ENCODE measurements at regions not wholly inside any gene's neighbourhood (a gene's known extent, or its start where the extent isn't known, plus 50 kb on each side); places are given as distances from the start of the nearest gene placed in this dataset.

DNA sequence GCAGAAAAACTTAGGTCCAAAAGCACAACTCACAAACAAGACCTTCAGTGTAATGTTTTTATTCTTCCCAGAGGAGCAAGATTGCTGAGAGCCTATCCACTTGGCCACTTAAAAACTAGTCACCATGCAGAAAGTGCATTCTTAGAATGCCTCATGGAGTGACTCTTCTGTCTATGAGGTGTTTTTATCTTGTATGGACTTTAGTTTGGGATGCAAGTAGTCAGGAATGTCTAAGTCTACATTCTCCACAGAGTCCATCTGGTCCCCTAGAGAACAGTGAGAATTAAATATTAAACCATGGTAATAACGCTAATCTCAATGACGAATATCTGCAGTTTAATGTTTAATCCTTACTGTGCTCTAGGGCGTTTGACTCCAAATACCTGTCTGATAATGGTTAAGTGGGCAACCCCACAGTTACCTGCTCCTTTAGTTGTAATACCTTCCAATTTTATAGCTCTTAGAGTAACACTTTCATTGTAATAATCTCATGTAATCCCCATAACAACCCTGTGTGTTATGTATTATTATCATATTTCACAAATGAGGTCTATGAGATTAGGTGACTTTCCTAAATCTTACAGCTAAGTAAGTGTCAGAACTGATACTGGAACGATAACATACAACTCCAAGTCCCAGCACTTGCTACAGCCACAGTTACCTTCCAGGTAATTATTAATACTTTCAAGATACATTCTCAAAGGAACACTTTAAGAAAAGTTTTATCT is 235.6 kb upstream of the JADE1 start:
- no peaks in the 10 kb centered on the region for H3K36me3 ChIP-seq (ENCODE audit: insufficient read depth in 1 of 2, low read depth in 1 of 2)
- DNase-seq, result no peak
- no peak overlapping the region for H3K27ac ChIP-seq
- peak in 2 of 4 donors; percentile 14 to 34 for ATAC-seq
- WGBS, 3 donors, result 57 to 72% (median 58%) methylated on average over 4 of the region's 4 CpGs
- H3K4me1 ChIP-seq, result peaks cover 28% of the 10 kb centered on the region
- intact Hi-C loops (cut with DNase I), result loop anchor here in 1 of 2 donors (10.0 kb wide), 1 partner anchor 291 kb away; no protein-coding TSS in a partner anchor
- H3K9me3 ChIP-seq, result no peaks in the 10 kb centered on the region
- H3K4me3 ChIP-seq, result no peak overlapping the region
- no peak for TF ChIP-seq CTCF (IDR thresholded peaks at IDR 0.05)
- H3K27me3 ChIP-seq (ENCODE audit: insufficient read depth in 3 of 3, low read length in 2 of 3), result no peaks in the 10 kb centered on the region

DNA sequence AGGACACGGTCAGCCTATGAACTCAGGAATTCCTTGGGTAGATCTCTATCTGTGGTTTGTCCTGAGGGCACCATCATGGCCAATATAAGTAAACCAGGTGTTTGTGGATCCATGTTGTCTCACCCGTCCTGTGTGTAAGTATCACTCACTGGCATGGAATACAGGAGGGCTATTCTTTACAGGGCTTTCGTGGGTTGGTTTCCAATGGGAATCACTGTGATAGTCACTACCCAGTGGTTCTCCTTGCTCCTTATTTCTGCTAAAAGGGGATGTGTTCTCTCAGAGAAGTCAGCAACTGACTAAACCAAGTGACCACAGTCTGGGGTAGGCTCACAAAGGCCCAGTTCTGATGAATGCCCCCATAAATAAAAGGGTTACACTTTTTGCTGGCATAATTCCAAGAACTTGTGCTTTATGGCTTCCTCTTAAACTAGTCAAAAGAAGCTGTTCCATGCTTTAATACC is 236.7 kb upstream of the JADE1 start:
- no peak overlapping the region for H3K27ac ChIP-seq
- ATAC-seq (no peak), DNase-seq (no peak)
- no peak for TF ChIP-seq CTCF (IDR thresholded peaks at IDR 0.05)
- no peaks in the 10 kb centered on the region for H3K27me3 ChIP-seq (ENCODE audit: insufficient read depth in 3 of 3, low read length in 2 of 3)
- intact Hi-C loops (cut with DNase I), result loop anchor here in 1 of 2 donors (10.0 kb wide), 1 partner anchor 292 kb away; no protein-coding TSS in a partner anchor
- no peak overlapping the region for H3K4me3 ChIP-seq
- H3K9me3 ChIP-seq, result no peaks in the 10 kb centered on the region
- H3K36me3 ChIP-seq (ENCODE audit: insufficient read depth in 1 of 2, low read depth in 1 of 2), result no peaks in the 10 kb centered on the region
- WGBS, 3 donors, result 83 to 100% (median 84%) methylated on average over 3 of the region's 3 CpGs
- H3K4me1 ChIP-seq, result peaks cover 28% of the 10 kb centered on the region

- no peak overlapping the region for H3K4me3 ChIP-seq
- H3K4me1 ChIP-seq, result peaks cover 28% of the 10 kb centered on the region
- peak overlapping the region; percentile 2 for H3K27ac ChIP-seq
- no peaks in the 10 kb centered on the region for H3K9me3 ChIP-seq
- intact Hi-C loops (cut with DNase I), result loop anchor here in 1 of 2 donors (10.0 kb wide), 1 partner anchor 293 kb away; no protein-coding TSS in a partner anchor
- H3K27me3 ChIP-seq (ENCODE audit: insufficient read depth in 3 of 3, low read length in 2 of 3), result no peaks in the 10 kb centered on the region
- H3K36me3 ChIP-seq (ENCODE audit: insufficient read depth in 1 of 2, low read depth in 1 of 2), result no peaks in the 10 kb centered on the region
- DNase-seq (peak in 1 of 2 donors; percentile 28), ATAC-seq (peak; percentile 77 to 94 (median 84))
- TF ChIP-seq CTCF (IDR thresholded peaks at IDR 0.05), result no peak
Measured at GRCh38 chr4:128571747-128572146, 237.8 kb upstream of the JADE1 start.

DNA sequence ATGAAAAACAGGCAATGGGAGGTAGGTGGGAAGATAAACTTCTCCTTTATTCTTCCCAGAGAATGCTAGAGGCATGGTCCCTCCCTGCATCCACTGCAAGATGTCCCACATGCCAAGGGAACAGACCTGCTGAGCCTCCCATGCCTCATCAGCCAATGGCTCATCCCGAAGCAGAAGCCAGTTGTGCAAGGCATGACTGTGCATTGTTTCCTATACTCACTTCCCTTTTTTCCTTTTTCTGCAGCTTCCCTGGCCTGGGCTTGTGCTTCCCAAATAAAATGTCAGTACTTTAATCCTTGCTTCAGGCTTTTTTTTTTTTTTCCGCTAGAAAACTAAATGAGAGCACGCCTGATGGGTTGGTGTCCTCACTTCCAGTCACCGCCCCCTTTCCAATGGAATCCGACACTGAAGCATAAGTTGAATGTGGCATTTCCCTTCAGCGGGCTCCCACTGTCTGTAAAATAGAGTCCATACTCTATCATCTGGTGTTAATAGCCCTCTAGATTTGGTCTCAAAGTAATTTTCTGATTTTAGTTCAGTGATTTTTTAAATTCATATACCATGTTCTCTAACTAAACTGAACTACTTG is 239.0 kb upstream of the JADE1 start:
- TF ChIP-seq CTCF (IDR thresholded peaks at IDR 0.05), result no peak
- intact Hi-C loops (cut with DNase I), result loop anchor here in 1 of 2 donors (10.0 kb wide), 1 partner anchor 294 kb away; no protein-coding TSS in a partner anchor
- Histone ChIP-seq H3K36me3 (ENCODE audit: insufficient read depth in 1 of 2, low read depth in 1 of 2) (no peaks in the 10 kb centered on the region), H3K4me3 (no peak overlapping the region), H3K27me3 (ENCODE audit: insufficient read depth in 3 of 3, low read length in 2 of 3) (no peaks in the 10 kb centered on the region), H3K27ac (no peak overlapping the region), H3K9me3 (no peaks in the 10 kb centered on the region), H3K4me1 (peaks cover 28% of the 10 kb centered on the region)
- peak in 1 of 2 donors; percentile 49 for DNase-seq
- ATAC-seq, result peak in 1 of 4 donors; percentile 52
- WGBS, 3 donors, result 87 to 98% (median 93%) methylated on average over 6 of the region's 6 CpGs
